Activated CD8-positive, alpha-beta memory T cell treated with anti-CD3 and anti-CD28 coated beads for 24 hours (primary cell): ENCODE measurements at regions not wholly inside any gene's neighbourhood (a gene's known extent, or its start where the extent isn't known, plus 50 kb on each side); places are given as distances from the start of the nearest gene placed in this dataset.
"Not testable (repeated sequence)": the region's sequence is repeated elsewhere in the genome, so short reads cannot be mapped to it uniquely, and the experiment has no call there.

ENCODE experiments used
- DNase-seq: peaks from one replicate; pipeline ENCODE4 v3.0.0-alpha.2; 2020

GRCh38 chr11:44418456-44418830 lies 108.5 kb upstream of the ALX4 start:
- DNase-seq: peak; percentile 1

GRCh38 chr11:44421090-44421675 lies 111.2 kb upstream of the ALX4 start:
- DNase-seq: no peak

GRCh38 chr11:44423289-44423688 lies 113.3 kb upstream of the ALX4 start:
- peak; percentile 11 for DNase-seq

GRCh38 chr11:44424841-44425240 lies 114.9 kb upstream of the ALX4 start:
- DNase-seq: no peak

- no peak for DNase-seq
These were observed 116.2 kb upstream of the ALX4 start for GRCh38 chr11:44426119-44426518.

- DNase-seq: no peak
These were observed 117.0 kb upstream of the ALX4 start for GRCh38 chr11:44426958-44427357.

GRCh38 chr11:44427432-44427831 lies 117.5 kb upstream of the ALX4 start:
- no peak for DNase-seq

- DNase-seq: no peak
These were observed 120.2 kb upstream of the ALX4 start for GRCh38 chr11:44430140-44430539.

- peak; percentile 9 for DNase-seq
These were observed 124.3 kb upstream of the ALX4 start for GRCh38 chr11:44434191-44434590.

GRCh38 chr11:44437122-44437521 lies 127.2 kb upstream of the ALX4 start:
- DNase-seq: peak; percentile 5

- not testable (repeated sequence) for DNase-seq
These were observed 122.4 kb upstream of the CD82 start for GRCh38 chr11:44442893-44443673.

GRCh38 chr11:44443836-44444769 lies 121.4 kb upstream of the CD82 start:
- DNase-seq: peak; percentile 26

- no peak for DNase-seq
These were observed 120.6 kb upstream of the CD82 start for GRCh38 chr11:44444770-44445321.

GRCh38 chr11:44445500-44446365 lies 119.7 kb upstream of the CD82 start:
- DNase-seq: peak; percentile 24

- DNase-seq: no peak
These were observed 119.1 kb upstream of the CD82 start for GRCh38 chr11:44446366-44446762.

- DNase-seq: peak; percentile 30
These were observed 118.3 kb upstream of the CD82 start for GRCh38 chr11:44446996-44447771.

- DNase-seq: peak; percentile 19
These were observed 115.0 kb upstream of the CD82 start for GRCh38 chr11:44450295-44450932.

GRCh38 chr11:44451706-44452105 lies 113.8 kb upstream of the CD82 start:
- DNase-seq: peak; percentile 24

- peak; percentile 5 for DNase-seq
These were observed 112.5 kb upstream of the CD82 start for GRCh38 chr11:44452827-44453572.

- DNase-seq: peak; percentile 19
These were observed 111.6 kb upstream of the CD82 start for GRCh38 chr11:44453871-44454270.
